K562 (cell line): ENCODE measurements at regions not wholly inside any gene's neighbourhood (a gene's known extent, or its start where the extent isn't known, plus 50 kb on each side); places are given as distances from the start of the nearest gene placed in this dataset.

Source experiments
- ATAC-seq: fragments of 200-7000 bp; cut with Tn5 transposase; 3 replicates; pipeline ENCODE4 v1.9.1; 2020; ENCODE audit warnings: moderate library complexity
- BruUV-seq: library from RNA; stranded (reverse); fragments of 400-500 nt; replicated peaks from 2 replicates; lab custom pipeline; 2021; lab: Mats Ljungman, UMichigan
- CTCF ChIA-PET: fragments of 300-600 bp; formaldehyde crosslinking; extraction: SDS; loops from one replicate; lab custom pipeline; 2021; ENCODE audit warnings: low intra/inter-chr PET ratio; lab: Yijun Ruan, JAX
- POLR2A ChIA-PET: fragments of 300-600, 350-650 bp; sonication (Branson Sonifier 250); formaldehyde crosslinking; extraction: SDS; loops from one replicate; lab custom pipeline; 2021; ENCODE audit warnings: antibody characterized with exemption, inconsistent platforms; lab: Yijun Ruan, JAX
- DNase-seq, 4 experiments: peaks; one replicate each; pipeline versions ENCODE4 v3.0.0 to v3.0.0-alpha.2; 2011 to 2018; ENCODE audit warnings: low spot score in 3 of 4, mixed read lengths in 3 of 4; ENCODE audit errors: extremely low read depth in 1 of 4
- FAIRE-seq: peaks from 2 replicates; lab custom pipeline; 2011; peaks lifted over from hg19 to GRCh38; lab: Jason Lieb, UNC
- H2AFZ ChIP-seq: 2 replicates; pipeline ENCODE4 v1.6.0; 2011; ENCODE audit warnings: low read depth, low read length, control low read depth, inconsistent platforms
- H3K27ac ChIP-seq: fragments of 200-600 bp; 3 replicates; pipeline ENCODE4 v1.8.0; 2011; ENCODE audit warnings: low read depth, mild to moderate bottlenecking, control low read depth, inconsistent platforms, low read length, moderate library complexity, mixed read lengths; ENCODE audit errors: extremely low read depth
- H3K27me3 ChIP-seq, 2 experiments: fragments of 300-600 bp in 1 of 2; 2 replicates in 1 of 2; 3 replicates in 1 of 2; pipeline versions ENCODE4 v1.6.0 to v1.8.0; 2011; ENCODE audit warnings: inconsistent platforms in 2 of 2, low read length in 2 of 2, mild to moderate bottlenecking in 1 of 2, mixed read lengths in 1 of 2, moderate library complexity in 1 of 2; ENCODE audit not compliant: control insufficient read depth in 2 of 2, insufficient read depth in 2 of 2
- H3K36me3 ChIP-seq: fragments of 300-600 bp; 3 replicates; pipeline ENCODE4 v1.8.0; 2011; ENCODE audit warnings: mild to moderate bottlenecking, low read length, inconsistent platforms; ENCODE audit not compliant: control insufficient read depth, insufficient read depth
- H3K4me1 ChIP-seq, 2 experiments: fragments of 200-600 bp in 1 of 2; replicated peaks in 1 of 2; 2 replicates in 1 of 2; 3 replicates in 1 of 2; pipeline versions ENCODE4 v1.5.1 to v1.8.0; 2011; ENCODE audit warnings: inconsistent platforms in 2 of 2, low read length in 2 of 2, mild to moderate bottlenecking in 1 of 2, mixed read lengths in 1 of 2, moderate library complexity in 1 of 2; ENCODE audit not compliant: control insufficient read depth in 2 of 2, insufficient read depth in 2 of 2
- H3K4me2 ChIP-seq: 2 replicates; pipeline ENCODE4 v1.6.1; 2011; ENCODE audit warnings: low read length, control low read depth, inconsistent platforms, mixed read lengths; ENCODE audit not compliant: insufficient read depth
- H3K4me3 ChIP-seq: fragments of 200-600 bp; sonication (generic), shearing (Covaris generic); 2 replicates; pipeline ENCODE4 v1.5.1; 2016; ENCODE audit warnings: control low read depth, inconsistent platforms
- H3K79me2 ChIP-seq: fragments of 200-600 bp; 3 replicates; pipeline ENCODE4 v1.8.0; 2011; ENCODE audit warnings: low read length, inconsistent platforms; ENCODE audit not compliant: control insufficient read depth, insufficient read depth
- H3K9ac ChIP-seq, 2 experiments: 2 replicates each; pipeline versions ENCODE4 v1.6.0 to v1.6.1; 2011; ENCODE audit warnings: low read depth in 2 of 2, low read length in 2 of 2, control low read depth in 1 of 2, inconsistent platforms in 1 of 2, mild to moderate bottlenecking in 1 of 2, mixed read lengths in 1 of 2; ENCODE audit not compliant: insufficient read depth in 1 of 2
- H3K9me1 ChIP-seq: one replicate; pipeline ENCODE4 v1.6.0; 2011; ENCODE audit warnings: inconsistent platforms, mild to moderate bottlenecking, low read length, moderate library complexity; ENCODE audit not compliant: control insufficient read depth, insufficient read depth
- H3K9me3 ChIP-seq: replicated peaks from 2 replicates; pipeline ENCODE4 v1.5.1; 2011; ENCODE audit warnings: low read depth, low read length, inconsistent platforms; ENCODE audit not compliant: control insufficient read depth, insufficient read depth
- H4K20me1 ChIP-seq: replicated peaks from 2 replicates; pipeline ENCODE4 v1.6.1; 2011; ENCODE audit warnings: low read length, inconsistent platforms, mixed read lengths; ENCODE audit not compliant: control insufficient read depth, insufficient read depth
- BCL6 ChIP-seq: fragments of 250-450 bp; sonication (Bioruptor Pico); IDR thresholded peaks from 2 replicates; pipeline ENCODE4 v1.4.0; 2020
- BRF1 ChIP-seq: IDR thresholded peaks from 3 replicates; pipeline ENCODE4 v1.6.1; 2011; ENCODE audit warnings: borderline replicate concordance, mild to moderate bottlenecking; ENCODE audit not compliant: insufficient read length; ENCODE audit errors: extremely low read depth
- RUNX1 ChIP-seq: sonication (generic); IDR thresholded peaks from 2 replicates; pipeline ENCODE4 v1.6.1; 2016; ENCODE audit warnings: antibody characterized with exemption, low read depth
- WGBS: fragments of 100-300 bp; shearing (Covaris generic); methylation state at CpG from one replicate; pipeline ENCODE4 v1.1.6; 2016; ENCODE audit warnings: low coverage, mixed read lengths; ENCODE audit not compliant: insufficient coverage; ENCODE audit errors: missing lambda C conversion rate; 5-methylcytosine and 5-hydroxymethylcytosine counted together
- in situ Hi-C: fragments of 300-500 bp; cut with MboI; formaldehyde crosslinking; loops from 4 replicates; pipeline ENCODE4 v1.15.0; 2018; ENCODE audit warnings: inconsistent platforms, mixed read lengths
- intact Hi-C: fragments of 100-400 bp; cut with micrococcal nuclease; formaldehyde crosslinking; loops from 2 replicates; pipeline ENCODE4 v1.14.2; 2022
- TF ChIP-seq, protein P1 (sequence below): fragments of 450-650 bp; IDR thresholded peaks from 2 replicates; pipeline ENCODE4 v1.6.1; 2016; ENCODE audit warnings: mild to moderate bottlenecking
- TF ChIP-seq, protein P2 (sequence below): fragments of 150-350 bp; conservative IDR thresholded peaks from 2 replicates; pipeline ENCODE4 v1.6.1; 2014; ENCODE audit warnings: low read length

DNA sequence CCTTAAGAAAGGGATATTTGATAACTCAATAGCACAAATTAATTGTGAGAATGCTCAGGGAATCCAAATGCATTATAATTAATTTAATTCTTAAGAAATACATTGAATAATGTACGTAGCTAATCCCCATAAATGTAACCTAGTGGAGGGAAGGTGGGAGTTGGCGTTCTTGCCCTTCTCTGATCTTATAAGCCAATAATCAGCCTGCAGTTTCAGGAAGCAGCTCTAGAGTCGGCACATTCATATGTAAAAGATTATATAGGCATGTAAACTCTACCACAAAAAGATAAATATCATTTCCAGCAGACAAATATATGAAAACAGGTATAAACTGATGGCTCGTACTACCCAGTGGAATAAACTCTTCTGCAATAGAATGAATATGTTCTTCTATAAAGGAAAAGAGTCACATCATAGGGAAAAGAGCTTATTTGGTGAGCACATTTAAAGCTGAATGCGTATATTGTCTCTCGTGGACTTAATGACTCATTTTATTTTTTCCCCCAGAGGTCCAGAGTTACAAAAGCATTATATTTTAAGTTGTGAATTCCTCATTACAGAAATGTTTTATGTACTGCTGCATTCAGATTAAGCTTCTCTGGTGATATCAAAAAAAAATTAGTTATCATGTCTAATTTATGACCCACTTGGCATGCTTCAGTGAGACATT, 112.2 kb downstream of the TFAP2A start:
- TF ChIP-seq, protein P1, sequence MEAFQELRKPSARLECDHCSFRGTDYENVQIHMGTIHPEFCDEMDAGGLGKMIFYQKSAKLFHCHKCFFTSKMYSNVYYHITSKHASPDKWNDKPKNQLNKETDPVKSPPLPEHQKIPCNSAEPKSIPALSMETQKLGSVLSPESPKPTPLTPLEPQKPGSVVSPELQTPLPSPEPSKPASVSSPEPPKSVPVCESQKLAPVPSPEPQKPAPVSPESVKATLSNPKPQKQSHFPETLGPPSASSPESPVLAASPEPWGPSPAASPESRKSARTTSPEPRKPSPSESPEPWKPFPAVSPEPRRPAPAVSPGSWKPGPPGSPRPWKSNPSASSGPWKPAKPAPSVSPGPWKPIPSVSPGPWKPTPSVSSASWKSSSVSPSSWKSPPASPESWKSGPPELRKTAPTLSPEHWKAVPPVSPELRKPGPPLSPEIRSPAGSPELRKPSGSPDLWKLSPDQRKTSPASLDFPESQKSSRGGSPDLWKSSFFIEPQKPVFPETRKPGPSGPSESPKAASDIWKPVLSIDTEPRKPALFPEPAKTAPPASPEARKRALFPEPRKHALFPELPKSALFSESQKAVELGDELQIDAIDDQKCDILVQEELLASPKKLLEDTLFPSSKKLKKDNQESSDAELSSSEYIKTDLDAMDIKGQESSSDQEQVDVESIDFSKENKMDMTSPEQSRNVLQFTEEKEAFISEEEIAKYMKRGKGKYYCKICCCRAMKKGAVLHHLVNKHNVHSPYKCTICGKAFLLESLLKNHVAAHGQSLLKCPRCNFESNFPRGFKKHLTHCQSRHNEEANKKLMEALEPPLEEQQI: no peak
- TF ChIP-seq BRF1 (no peak), RUNX1 (no peak), BCL6 (CRISPR knock-in tag) (no peak)
- TF ChIP-seq, protein P2, sequence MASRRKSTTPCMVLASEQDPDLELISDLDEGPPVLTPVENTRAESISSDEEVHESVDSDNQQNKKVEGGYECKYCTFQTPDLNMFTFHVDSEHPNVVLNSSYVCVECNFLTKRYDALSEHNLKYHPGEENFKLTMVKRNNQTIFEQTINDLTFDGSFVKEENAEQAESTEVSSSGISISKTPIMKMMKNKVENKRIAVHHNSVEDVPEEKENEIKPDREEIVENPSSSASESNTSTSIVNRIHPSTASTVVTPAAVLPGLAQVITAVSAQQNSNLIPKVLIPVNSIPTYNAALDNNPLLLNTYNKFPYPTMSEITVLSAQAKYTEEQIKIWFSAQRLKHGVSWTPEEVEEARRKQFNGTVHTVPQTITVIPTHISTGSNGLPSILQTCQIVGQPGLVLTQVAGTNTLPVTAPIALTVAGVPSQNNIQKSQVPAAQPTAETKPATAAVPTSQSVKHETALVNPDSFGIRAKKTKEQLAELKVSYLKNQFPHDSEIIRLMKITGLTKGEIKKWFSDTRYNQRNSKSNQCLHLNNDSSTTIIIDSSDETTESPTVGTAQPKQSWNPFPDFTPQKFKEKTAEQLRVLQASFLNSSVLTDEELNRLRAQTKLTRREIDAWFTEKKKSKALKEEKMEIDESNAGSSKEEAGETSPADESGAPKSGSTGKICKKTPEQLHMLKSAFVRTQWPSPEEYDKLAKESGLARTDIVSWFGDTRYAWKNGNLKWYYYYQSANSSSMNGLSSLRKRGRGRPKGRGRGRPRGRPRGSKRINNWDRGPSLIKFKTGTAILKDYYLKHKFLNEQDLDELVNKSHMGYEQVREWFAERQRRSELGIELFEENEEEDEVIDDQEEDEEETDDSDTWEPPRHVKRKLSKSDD: no peak
- Histone ChIP-seq H3K27ac (no peak overlapping the region), H3K4me3 (no peak overlapping the region), H3K27me3 (no peaks in the 10 kb centered on the region), H3K9me1 (no peaks in the 10 kb centered on the region), H4K20me1 (no peaks in the 10 kb centered on the region), H2AFZ (no peak overlapping the region), H3K4me1 (no peaks in the 10 kb centered on the region; a peak in 2 of 5 replicates), H3K36me3 (no peaks in the 10 kb centered on the region), H3K79me2 (no peaks in the 10 kb centered on the region), H3K9ac (no peak overlapping the region), H3K4me2 (no peak overlapping the region), H3K9me3 (no peaks in the 10 kb centered on the region)
- DNase-seq (no peak), ATAC-seq (no peak), FAIRE-seq (no peak)
- BruUV-seq: no TSS peak
- POLR2A ChIA-PET: interaction anchor here (0.6 to 3.2 kb wide), 3 partner anchors 8 to 68 kb away, joined by 3 to 21 read pairs (median 3); no protein-coding TSS in a partner anchor
- in situ Hi-C loops (no loop called here), intact Hi-C loops (no loop called here)
- 46% methylated on average over 6 of the region's 6 CpGs for WGBS
- CTCF ChIA-PET: no interaction called here
